Heart left ventricle (tissue), 13 donors: ENCODE measurements at regions not wholly inside any gene's neighbourhood (a gene's known extent, or its start where the extent isn't known, plus 50 kb on each side); places are given as distances from the start of the nearest gene placed in this dataset.

Experiments
- CTCF ChIP-seq, 12 donors: fragments of 200-600 bp; sonication (generic) in 4 of 12; IDR thresholded peaks; one replicate each; pipeline versions ENCODE4 v1.5.0 to v1.8.0; 2018 to 2022; ENCODE audit warnings: antibody characterized with exemption in 12 of 12, mild to moderate bottlenecking in 5 of 12
- POLR2A ChIP-seq, 2 donors: fragments of 450-650 bp; IDR thresholded peaks; one replicate each; pipeline ENCODE4 v1.6.1; 2017; ENCODE audit warnings: antibody characterized with exemption in 2 of 2, mild to moderate bottlenecking in 2 of 2, moderate library complexity in 2 of 2
- donor health status: ischemic (EF 13 %, LVEDD 7.1; RV severe dilation, severe dysfunction).
- donor health status: DM: no; HTN: yes; CAD: no.
- donor health status: DM: no; HTN: no; CAD: no.
- donor health status: ischemic (EF 25% LVEDD 6.9; RV normal size, moderate dysfunction).
- donor health status: ischemic (EF 25% LVEDD 5.7; RV mildly dilated, moderate dysfunction).
- donor health status: ischemic (EF 35%, LVEDD 5.7; RV mildly dilated, moderate dysfunction).
- donor health status: nonischemic (EF 11% LVEDD 7.7; RV severe dilation, severe dysfunction).
- donor health status: DM: yes; HTN: yes; CAD: no.
- donor health status: PGD.
- donor health status: ischemic (EF 29% LVEDD 5.4; RV normal size, mild dysfunction).
- donor health status: nonischemic (EF 23%, LVEDD 6.1; RV moderate dilation, normal function).

GRCh38 chr7:113204415-113204814 lies 86.1 kb upstream of the SMIM30 start:
- TF ChIP-seq POLR2A (IDR thresholded peaks at IDR 0.05) (no peak), CTCF (IDR thresholded peaks at IDR 0.05) (no peak)
